PC-9 (cell line): ENCODE measurements at regions not wholly inside any gene's neighbourhood (a gene's known extent, or its start where the extent isn't known, plus 50 kb on each side); places are given as distances from the start of the nearest gene placed in this dataset.

ENCODE experiments used
- BruUV-seq: library from RNA; stranded (reverse); fragments of 400-500 nt; replicated peaks from 2 replicates; lab custom pipeline; 2021; lab: Mats Ljungman, UMichigan
- CTCF ChIA-PET: fragments of 300-600 bp; sonication (Branson Sonifier 250); formaldehyde crosslinking; loops from one replicate; lab custom pipeline; 2022; ENCODE audit warnings: antibody characterized with exemption; lab: Charles Lee
- POLR2A ChIA-PET: fragments of 300-600 bp; sonication (Branson Sonifier 250); formaldehyde crosslinking; loops from one replicate; lab custom pipeline; 2022; ENCODE audit warnings: antibody characterized with exemption; ENCODE audit not compliant: unreplicated experiment; lab: Charles Lee
- DNase-seq, 2 experiments: peaks; one replicate each; pipeline versions ENCODE4 v3.0.0 to v3.0.0-alpha.2; 2015 to 2022; ENCODE audit warnings: mixed read lengths in 1 of 2
- H2AFZ ChIP-seq: fragments of 200-600 bp; sonication (generic); 2 replicates; pipeline ENCODE4 v1.8.1; 2017; ENCODE audit warnings: antibody characterized with exemption
- H3F3A ChIP-seq: fragments of 200-600 bp; sonication (generic); 2 replicates; pipeline ENCODE4 v1.8.1; 2017; ENCODE audit warnings: antibody characterized with exemption, mild to moderate bottlenecking, low read depth; ENCODE audit not compliant: insufficient read depth
- H3K27ac ChIP-seq: fragments of 200-600 bp; sonication (generic); 2 replicates; pipeline ENCODE4 v1.6.1; 2016; ENCODE audit warnings: mixed run types
- H3K27me3 ChIP-seq: fragments of 200-600 bp; sonication (generic); 2 replicates; pipeline ENCODE4 v1.6.1; 2016; ENCODE audit warnings: low read depth, mixed run types; ENCODE audit not compliant: insufficient read depth
- H3K36me3 ChIP-seq: fragments of 200-600 bp; sonication (generic); 2 replicates; pipeline ENCODE4 v1.6.1; 2016; ENCODE audit warnings: low read depth, mixed run types
- H3K4me1 ChIP-seq: fragments of 200-600 bp; sonication (generic); replicated peaks from 2 replicates; pipeline ENCODE4 v1.6.1; 2016; ENCODE audit warnings: mixed run types; ENCODE audit not compliant: insufficient read depth
- H3K4me2 ChIP-seq: fragments of 200-600 bp; sonication (generic); 2 replicates; pipeline ENCODE4 v1.6.1; 2017; ENCODE audit warnings: mixed run types
- H3K4me3 ChIP-seq: fragments of 200-600 bp; sonication (generic); 2 replicates; pipeline ENCODE4 v1.6.1; 2016; ENCODE audit warnings: mixed run types
- H3K79me2 ChIP-seq: fragments of 200-600 bp; sonication (generic); 2 replicates; pipeline ENCODE4 v1.6.1; 2017; ENCODE audit warnings: low read depth, mixed run types
- H3K9me2 ChIP-seq: fragments of 200-600 bp; sonication (generic); 2 replicates; pipeline ENCODE4 v1.8.1; 2017; ENCODE audit warnings: mild to moderate bottlenecking; ENCODE audit not compliant: insufficient read depth
- H3K9me3 ChIP-seq: fragments of 200-600 bp; sonication (generic); 2 replicates; pipeline ENCODE4 v1.8.1; 2016; ENCODE audit warnings: low read depth; ENCODE audit not compliant: insufficient read depth
- H4K20me1 ChIP-seq: fragments of 200-600 bp; sonication (generic); 2 replicates; pipeline ENCODE4 v1.8.1; 2017; ENCODE audit not compliant: insufficient read depth
- CTCF ChIP-seq: fragments of 200-600 bp; sonication (generic); conservative IDR thresholded peaks from 2 replicates; pipeline ENCODE4 v1.6.1; 2017; ENCODE audit warnings: mixed run types, antibody characterized with exemption, mild to moderate bottlenecking, moderate library complexity
- EZH2 ChIP-seq: fragments of 200-600 bp; sonication (generic); IDR thresholded peaks from 2 replicates; pipeline ENCODE4 v1.8.0; 2017; ENCODE audit warnings: antibody characterized with exemption, low read depth
- intact Hi-C: fragments of 100-400 bp; cut with micrococcal nuclease; formaldehyde crosslinking; loops from one replicate; pipeline ENCODE4 v1.10.0; 2022; ENCODE audit not compliant: unreplicated experiment

GRCh38 chr9:4386819-4387218 is 87.0 kb upstream of the GLIS3 start:
- no peaks in the 10 kb centered on the region for H3K9me3 ChIP-seq
- POLR2A ChIA-PET: no interaction called here
- BruUV-seq: no TSS peak

GRCh38 chr9:4384750-4385149 is 84.9 kb upstream of the GLIS3 start:
- ChIA-PET CTCF (no interaction called here), POLR2A (interaction anchor here (0.6 kb wide), 1 partner anchor 69 kb away, joined by 3 read pairs; no protein-coding TSS in a partner anchor)
- Histone ChIP-seq H3F3A (no peaks in the 10 kb centered on the region), H3K4me1 (no peaks in the 10 kb centered on the region), H3K27me3 (no peaks in the 10 kb centered on the region), H3K27ac (no peak overlapping the region), H3K9me2 (no peaks in the 10 kb centered on the region), H2AFZ (no peak overlapping the region), H3K9me3 (no peaks in the 10 kb centered on the region), H3K79me2 (no peaks in the 10 kb centered on the region), H3K36me3 (no peaks in the 10 kb centered on the region), H3K4me3 (no peak overlapping the region), H3K4me2 (no peak overlapping the region), H4K20me1 (no peaks in the 10 kb centered on the region)
- no TSS peak for BruUV-seq
- DNase-seq: no peak
- TF ChIP-seq EZH2: no peak
- TF ChIP-seq CTCF: no peak
- intact Hi-C loops: loop anchor here (5.0 to 10.0 kb wide), 4 partner anchors 108 to 1330 kb away; partner anchors contain the start of genes AK3 and SLC1A1

More at GRCh38 chr9:4386819-4387218, 87.0 kb upstream of the GLIS3 start:
- Histone ChIP-seq H3K36me3 (no peaks in the 10 kb centered on the region), H3F3A (no peaks in the 10 kb centered on the region), H3K27me3 (no peaks in the 10 kb centered on the region), H3K27ac (no peak overlapping the region), H3K4me2 (no peak overlapping the region), H4K20me1 (no peaks in the 10 kb centered on the region), H3K4me3 (no peak overlapping the region), H3K79me2 (no peaks in the 10 kb centered on the region), H3K9me2 (no peaks in the 10 kb centered on the region), H3K4me1 (no peaks in the 10 kb centered on the region), H2AFZ (no peak overlapping the region)
- TF ChIP-seq EZH2: no peak
- no peak; the same call in 1 of the 2 replicates for TF ChIP-seq CTCF
- CTCF ChIA-PET: interaction anchor here (0.6 kb wide), 2 partner anchors 105 to 378 kb away, joined by 3 read pairs; no protein-coding TSS in a partner anchor
- DNase-seq: no peak
- intact Hi-C loops: loop anchor here (5.0 to 10.0 kb wide), 3 partner anchors 105 to 1328 kb away; partner anchors contain the start of genes AK3 and SLC1A1

- ChIA-PET CTCF (interaction anchor here (1.3 kb wide), 1 partner anchor 257 kb away, joined by 3 read pairs; no protein-coding TSS in a partner anchor), POLR2A (interaction anchor here (0.6 kb wide), 1 partner anchor 268 kb away, joined by 8 read pairs; no protein-coding TSS in a partner anchor)
- no peak overlapping the region for H3K27ac ChIP-seq
- DNase-seq: peak in 1 of 2 experiments; percentile 6
- BruUV-seq: no TSS peak
- no peaks in the 10 kb centered on the region for H3K9me2 ChIP-seq
- no peak overlapping the region for H2AFZ ChIP-seq
- H3K4me3 ChIP-seq: no peak overlapping the region
- H3K4me1 ChIP-seq: no peaks in the 10 kb centered on the region
- no peaks in the 10 kb centered on the region for H3F3A ChIP-seq
- H3K9me3 ChIP-seq: no peaks in the 10 kb centered on the region
- no peak overlapping the region for H3K4me2 ChIP-seq
- no peaks in the 10 kb centered on the region for H3K36me3 ChIP-seq
- no peaks in the 10 kb centered on the region for H3K79me2 ChIP-seq
- TF ChIP-seq EZH2 (no peak), CTCF (peak; percentile 75)
- intact Hi-C loops: loop anchor here (1.0 to 10.0 kb wide), 5 partner anchors 257 to 1332 kb away; partner anchors contain the start of genes AK3 and CDC37L1
- H4K20me1 ChIP-seq: no peaks in the 10 kb centered on the region
- H3K27me3 ChIP-seq: no peaks in the 10 kb centered on the region
Observed at GRCh38 chr9:4382722-4383317, 83.0 kb upstream of the GLIS3 start.
